Prostate gland (tissue), 2 donors: ENCODE measurements at regions not wholly inside any gene's neighbourhood (a gene's known extent, or its start where the extent isn't known, plus 50 kb on each side); places are given as distances from the start of the nearest gene placed in this dataset.

Experiments
- POLR2A ChIP-seq: fragments of 450-650 bp; IDR thresholded peaks from one replicate; pipeline ENCODE4 v1.6.1; 2016; ENCODE audit warnings: antibody characterized with exemption, mild to moderate bottlenecking
- POLR2AphosphoS5 ChIP-seq: sonication (generic); formaldehyde crosslinking; IDR thresholded peaks from one replicate; pipeline ENCODE4 v1.6.1; 2017; ENCODE audit warnings: antibody characterized with exemption
- TF ChIP-seq, protein P1 (sequence below), 4 experiments: fragments of 200-600 bp in 2 of 4; fragments of 450-650 bp in 2 of 4; sonication (generic) in 2 of 4; IDR thresholded peaks; 1 replicate in 3 of 4; 2 replicates in 1 of 4; pipeline ENCODE4 v1.5.1; 2016 to 2019; ENCODE audit warnings: antibody characterized with exemption in 4 of 4, mild to moderate bottlenecking in 2 of 4, moderate library complexity in 2 of 4

DNA sequence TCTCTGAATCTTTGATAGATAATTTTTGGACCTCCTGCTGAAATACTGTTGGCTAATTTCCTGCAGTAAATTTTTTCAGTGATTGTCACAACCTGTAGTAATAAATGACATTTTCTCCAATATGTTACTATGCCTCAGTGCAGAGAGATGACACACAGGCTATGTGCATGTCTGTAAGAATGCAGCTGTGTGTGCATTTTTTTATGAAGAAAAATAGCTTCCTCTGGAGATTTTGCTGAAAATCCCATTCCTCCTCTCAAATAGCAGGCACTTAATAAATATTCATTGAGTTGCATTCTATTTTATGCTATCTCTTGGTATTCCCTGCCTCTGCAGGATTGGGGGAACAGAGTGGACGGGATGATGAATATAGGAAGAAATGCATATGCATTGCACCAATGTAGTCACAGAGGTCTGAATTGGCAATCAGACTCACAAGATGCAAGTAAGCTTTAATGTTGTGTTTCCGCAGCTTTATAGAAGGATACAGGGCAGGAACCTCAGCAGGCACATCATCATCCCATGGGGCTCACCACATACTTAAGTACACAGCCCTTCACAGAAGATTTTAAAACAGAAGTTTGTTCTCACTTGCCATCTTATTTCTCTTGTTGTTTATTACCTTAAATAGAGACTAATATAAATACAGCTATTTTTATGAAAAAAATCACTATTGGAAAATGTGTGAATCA, 474.7 kb downstream of the EPM2A start:
- TF ChIP-seq, protein P1, sequence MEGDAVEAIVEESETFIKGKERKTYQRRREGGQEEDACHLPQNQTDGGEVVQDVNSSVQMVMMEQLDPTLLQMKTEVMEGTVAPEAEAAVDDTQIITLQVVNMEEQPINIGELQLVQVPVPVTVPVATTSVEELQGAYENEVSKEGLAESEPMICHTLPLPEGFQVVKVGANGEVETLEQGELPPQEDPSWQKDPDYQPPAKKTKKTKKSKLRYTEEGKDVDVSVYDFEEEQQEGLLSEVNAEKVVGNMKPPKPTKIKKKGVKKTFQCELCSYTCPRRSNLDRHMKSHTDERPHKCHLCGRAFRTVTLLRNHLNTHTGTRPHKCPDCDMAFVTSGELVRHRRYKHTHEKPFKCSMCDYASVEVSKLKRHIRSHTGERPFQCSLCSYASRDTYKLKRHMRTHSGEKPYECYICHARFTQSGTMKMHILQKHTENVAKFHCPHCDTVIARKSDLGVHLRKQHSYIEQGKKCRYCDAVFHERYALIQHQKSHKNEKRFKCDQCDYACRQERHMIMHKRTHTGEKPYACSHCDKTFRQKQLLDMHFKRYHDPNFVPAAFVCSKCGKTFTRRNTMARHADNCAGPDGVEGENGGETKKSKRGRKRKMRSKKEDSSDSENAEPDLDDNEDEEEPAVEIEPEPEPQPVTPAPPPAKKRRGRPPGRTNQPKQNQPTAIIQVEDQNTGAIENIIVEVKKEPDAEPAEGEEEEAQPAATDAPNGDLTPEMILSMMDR (IDR thresholded peaks at IDR 0.05), result no peak
- no peak for TF ChIP-seq POLR2AphosphoS5
- TF ChIP-seq POLR2A, result no peak
